ENCODE measurements at regions not wholly inside any gene's neighbourhood (a gene's known extent, or its start where the extent isn't known, plus 50 kb on each side); places are given as distances from the start of the nearest gene placed in this dataset.

DNA sequence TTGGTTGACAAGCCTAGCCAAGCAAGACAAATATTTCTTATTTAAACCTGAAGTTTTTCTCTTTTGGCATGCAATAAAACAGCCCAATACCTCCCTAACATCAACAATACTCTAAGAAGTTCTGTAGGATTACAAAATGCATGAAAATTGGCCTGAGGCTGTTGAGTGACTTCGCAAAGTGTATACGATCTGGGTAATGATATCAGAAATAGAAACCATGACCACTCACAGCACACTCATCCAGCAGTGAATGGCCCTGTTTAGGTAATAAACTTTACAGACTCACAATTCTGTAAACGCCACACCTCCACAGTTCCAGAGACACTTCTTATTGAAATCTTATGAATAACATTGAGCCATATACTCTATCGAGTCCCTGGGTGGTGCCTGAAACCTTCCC is 83.0 kb upstream of the NAALADL2 start:
- Histone ChIP-seq H3K9me3 (ENCODE audit: insufficient read depth, low read depth, low read length) (no peaks in the 10 kb centered on the region), H3K27me3 (ENCODE audit: insufficient read depth, low read length) (no peaks in the 10 kb centered on the region), H3K4me3 (ENCODE audit: insufficient read depth, low read depth, low read length) (no peak overlapping the region), H3K9ac (ENCODE audit: low read length) (no peak overlapping the region), H4K20me1 (ENCODE audit: insufficient read depth, low read length) (no peaks in the 10 kb centered on the region), H3K4me1 (ENCODE audit: insufficient read depth, low read length) (peaks cover 3% of the 10 kb centered on the region), H2AFZ (ENCODE audit: low read depth, low read length) (no peak overlapping the region), H3K79me2 (ENCODE audit: insufficient read depth, low read length) (no peaks in the 10 kb centered on the region), H3K36me3 (ENCODE audit: insufficient read depth, low read length) (no peaks in the 10 kb centered on the region), H3K4me2 (ENCODE audit: low read length) (peak overlapping the region; percentile 1), H3K27ac (ENCODE audit: low read depth, low read length) (peak overlapping the region; percentile 13)
- Mint-ChIP-seq H3K27me3 (ENCODE audit: low read depth, unreplicated experiment) (no peaks in the 10 kb centered on the region), H3K4me1 (ENCODE audit: low read depth, unreplicated experiment) (no peaks in the 10 kb centered on the region), H3K27ac (ENCODE audit: unreplicated experiment) (no peak overlapping the region), H3K4me3 (ENCODE audit: unreplicated experiment) (no peak overlapping the region), H3K9me3 (ENCODE audit: unreplicated experiment) (no peaks in the 10 kb centered on the region), H3K36me3 (ENCODE audit: low read depth, unreplicated experiment) (no peaks in the 10 kb centered on the region)
- DNase-seq (ENCODE audit: low read depth) (peak; percentile 14), FAIRE-seq (no peak)
- TF ChIP-seq EZH2 (IDR thresholded peaks at IDR 0.05; ENCODE audit: insufficient read depth, low read length), result no peak
- TF ChIP-seq, protein P1, sequence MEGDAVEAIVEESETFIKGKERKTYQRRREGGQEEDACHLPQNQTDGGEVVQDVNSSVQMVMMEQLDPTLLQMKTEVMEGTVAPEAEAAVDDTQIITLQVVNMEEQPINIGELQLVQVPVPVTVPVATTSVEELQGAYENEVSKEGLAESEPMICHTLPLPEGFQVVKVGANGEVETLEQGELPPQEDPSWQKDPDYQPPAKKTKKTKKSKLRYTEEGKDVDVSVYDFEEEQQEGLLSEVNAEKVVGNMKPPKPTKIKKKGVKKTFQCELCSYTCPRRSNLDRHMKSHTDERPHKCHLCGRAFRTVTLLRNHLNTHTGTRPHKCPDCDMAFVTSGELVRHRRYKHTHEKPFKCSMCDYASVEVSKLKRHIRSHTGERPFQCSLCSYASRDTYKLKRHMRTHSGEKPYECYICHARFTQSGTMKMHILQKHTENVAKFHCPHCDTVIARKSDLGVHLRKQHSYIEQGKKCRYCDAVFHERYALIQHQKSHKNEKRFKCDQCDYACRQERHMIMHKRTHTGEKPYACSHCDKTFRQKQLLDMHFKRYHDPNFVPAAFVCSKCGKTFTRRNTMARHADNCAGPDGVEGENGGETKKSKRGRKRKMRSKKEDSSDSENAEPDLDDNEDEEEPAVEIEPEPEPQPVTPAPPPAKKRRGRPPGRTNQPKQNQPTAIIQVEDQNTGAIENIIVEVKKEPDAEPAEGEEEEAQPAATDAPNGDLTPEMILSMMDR (IDR thresholded peaks at IDR 0.05; ENCODE audit: insufficient read depth, low read depth, low read length), result no peak

DNA sequence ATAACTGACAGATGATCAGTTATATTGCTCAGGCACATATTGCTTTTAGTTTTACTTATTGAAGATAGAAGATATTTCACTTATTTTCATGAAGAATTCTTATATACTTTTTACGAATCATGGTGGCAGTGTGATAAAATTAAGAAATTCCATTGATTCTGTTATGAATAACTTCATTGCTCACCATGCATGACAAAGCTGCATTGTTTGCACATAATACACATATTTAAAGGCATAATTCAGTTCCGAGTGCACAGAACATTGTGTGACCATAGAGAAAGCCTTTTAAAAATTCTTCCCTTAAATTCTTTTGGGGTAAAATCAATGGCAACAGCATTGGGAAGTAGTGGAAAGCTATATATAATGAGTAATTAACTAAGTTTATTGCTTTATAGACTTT is 82.5 kb upstream of the NAALADL2 start:
- peak overlapping the region; percentile 13 for H3K27ac ChIP-seq (ENCODE audit: low read depth, low read length)
- H2AFZ ChIP-seq (ENCODE audit: low read depth, low read length), result no peak overlapping the region
- Mint-ChIP-seq H3K4me3 (ENCODE audit: unreplicated experiment) (no peak overlapping the region), H3K4me1 (ENCODE audit: low read depth, unreplicated experiment) (no peaks in the 10 kb centered on the region), H3K36me3 (ENCODE audit: low read depth, unreplicated experiment) (no peaks in the 10 kb centered on the region), H3K9me3 (ENCODE audit: unreplicated experiment) (no peaks in the 10 kb centered on the region), H3K27ac (ENCODE audit: unreplicated experiment) (no peak overlapping the region), H3K27me3 (ENCODE audit: low read depth, unreplicated experiment) (no peaks in the 10 kb centered on the region)
- no peaks in the 10 kb centered on the region for H3K27me3 ChIP-seq (ENCODE audit: insufficient read depth, low read length)
- H3K36me3 ChIP-seq (ENCODE audit: insufficient read depth, low read length), result no peaks in the 10 kb centered on the region
- H3K4me2 ChIP-seq (ENCODE audit: low read length), result no peak overlapping the region
- no peak overlapping the region for H3K4me3 ChIP-seq (ENCODE audit: insufficient read depth, low read depth, low read length)
- TF ChIP-seq, protein P1 (IDR thresholded peaks at IDR 0.05; ENCODE audit: insufficient read depth, low read depth, low read length), result no peak
- TF ChIP-seq EZH2 (IDR thresholded peaks at IDR 0.05; ENCODE audit: insufficient read depth, low read length), result no peak
- H4K20me1 ChIP-seq (ENCODE audit: insufficient read depth, low read length), result no peaks in the 10 kb centered on the region
- no peak overlapping the region for H3K9ac ChIP-seq (ENCODE audit: low read length)
- peaks cover 3% of the 10 kb centered on the region for H3K4me1 ChIP-seq (ENCODE audit: insufficient read depth, low read length)
- no peak for DNase-seq (ENCODE audit: low read depth)
- no peaks in the 10 kb centered on the region for H3K9me3 ChIP-seq (ENCODE audit: insufficient read depth, low read depth, low read length)
- H3K79me2 ChIP-seq (ENCODE audit: insufficient read depth, low read length), result no peaks in the 10 kb centered on the region
- FAIRE-seq, result no peak

DNA sequence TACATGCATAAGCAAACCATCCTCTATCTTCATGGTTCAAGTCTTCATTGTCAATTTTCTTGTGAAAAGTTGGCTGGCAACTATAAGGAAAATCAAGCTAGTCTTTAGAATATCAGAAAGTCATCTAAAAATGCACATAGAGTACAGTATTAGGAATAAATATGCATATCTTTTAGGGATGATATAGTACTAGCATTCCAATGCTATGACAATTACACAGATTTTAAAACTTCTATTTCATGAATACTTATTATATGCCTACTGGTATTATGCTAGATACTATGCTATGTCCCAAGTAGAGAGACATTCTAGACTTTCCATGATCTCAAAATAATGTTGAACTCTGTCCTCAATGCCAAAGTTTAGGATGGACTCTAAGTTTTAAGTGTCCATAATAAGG is 81.3 kb upstream of the NAALADL2 start:
- no peaks in the 10 kb centered on the region for H3K36me3 Mint-ChIP-seq (ENCODE audit: low read depth, unreplicated experiment)
- no peak overlapping the region for H3K27ac Mint-ChIP-seq (ENCODE audit: unreplicated experiment)
- H3K27me3 ChIP-seq (ENCODE audit: insufficient read depth, low read length), result no peaks in the 10 kb centered on the region

More for the DNA sequence above, 81.3 kb upstream of the NAALADL2 start:
- no peak overlapping the region for H3K27ac ChIP-seq (ENCODE audit: low read depth, low read length)
- DNase-seq (ENCODE audit: low read depth) (no peak), FAIRE-seq (no peak)
- TF ChIP-seq, protein P1 (IDR thresholded peaks at IDR 0.05; ENCODE audit: insufficient read depth, low read depth, low read length), result no peak
- no peak for TF ChIP-seq EZH2 (IDR thresholded peaks at IDR 0.05; ENCODE audit: insufficient read depth, low read length)
- H3K4me3 ChIP-seq (ENCODE audit: insufficient read depth, low read depth, low read length), result no peak overlapping the region
- no peaks in the 10 kb centered on the region for H3K9me3 ChIP-seq (ENCODE audit: insufficient read depth, low read depth, low read length)
- H3K79me2 ChIP-seq (ENCODE audit: insufficient read depth, low read length), result no peaks in the 10 kb centered on the region
- no peaks in the 10 kb centered on the region for H3K36me3 ChIP-seq (ENCODE audit: insufficient read depth, low read length)
- no peak overlapping the region for H3K4me3 Mint-ChIP-seq (ENCODE audit: unreplicated experiment)
- no peaks in the 10 kb centered on the region for H3K4me1 Mint-ChIP-seq (ENCODE audit: low read depth, unreplicated experiment)
- no peak overlapping the region for H3K9ac ChIP-seq (ENCODE audit: low read length)
- H3K27me3 Mint-ChIP-seq (ENCODE audit: low read depth, unreplicated experiment), result no peaks in the 10 kb centered on the region
- no peaks in the 10 kb centered on the region for H4K20me1 ChIP-seq (ENCODE audit: insufficient read depth, low read length)
- no peaks in the 10 kb centered on the region for H3K9me3 Mint-ChIP-seq (ENCODE audit: unreplicated experiment)
- H2AFZ ChIP-seq (ENCODE audit: low read depth, low read length), result no peak overlapping the region
- no peak overlapping the region for H3K4me2 ChIP-seq (ENCODE audit: low read length)
- peaks cover 3% of the 10 kb centered on the region for H3K4me1 ChIP-seq (ENCODE audit: insufficient read depth, low read length)
